GM18505 (cell line): ENCODE measurements at regions not wholly inside any gene's neighbourhood (a gene's known extent, or its start where the extent isn't known, plus 50 kb on each side); places are given as distances from the start of the nearest gene placed in this dataset.
A peak's percentile ranks its signal among the peaks of the same experiment; 100 is the strongest.

Experiments used
- ATAC-seq: cut with Tn5 transposase; IDR thresholded peaks from one replicate; pipeline ENCODE4 v1.9.1; 2021; ENCODE audit not compliant: unreplicated experiment
- POLR2A ChIP-seq: IDR thresholded peaks from 4 replicates; pipeline ENCODE4 v1.6.1; 2011; ENCODE audit warnings: borderline replicate concordance; ENCODE audit not compliant: insufficient read depth, insufficient read length; ENCODE audit errors: extremely low read depth

GRCh38 chr2:137842430-137842829, 121.8 kb upstream of the HNMT start:
- no peak for ATAC-seq
- TF ChIP-seq POLR2A = no peak

GRCh38 chr2:137842952-137843351, 121.3 kb upstream of the HNMT start:
- ATAC-seq = no peak
- TF ChIP-seq POLR2A = no peak

- TF ChIP-seq POLR2A = no peak
- no peak for ATAC-seq
Observed at GRCh38 chr2:137845422-137845821, 118.9 kb upstream of the HNMT start.

- TF ChIP-seq POLR2A = no peak
- ATAC-seq = no peak
Observed at GRCh38 chr2:137846993-137847392, 117.3 kb upstream of the HNMT start.

- ATAC-seq = no peak
- TF ChIP-seq POLR2A = no peak
Observed at GRCh38 chr2:137847443-137847842, 116.8 kb upstream of the HNMT start.

- no peak for TF ChIP-seq POLR2A
Observed at GRCh38 chr2:137857881-137858280, 106.4 kb upstream of the HNMT start.

GRCh38 chr2:137862651-137863050, 101.6 kb upstream of the HNMT start:
- no peak for TF ChIP-seq POLR2A
- ATAC-seq = no peak

More at GRCh38 chr2:137857881-137858280, 106.4 kb upstream of the HNMT start:
- ATAC-seq = no peak

GRCh38 chr2:137865954-137866540, 98.2 kb upstream of the HNMT start:
- TF ChIP-seq POLR2A = no peak
- peak; percentile 67 for ATAC-seq

GRCh38 chr2:137870682-137871081, 93.6 kb upstream of the HNMT start:
- ATAC-seq = peak; percentile 65

GRCh38 chr2:137872577-137872976, 91.7 kb upstream of the HNMT start:
- TF ChIP-seq POLR2A = no peak
- no peak for ATAC-seq

More at GRCh38 chr2:137870682-137871081, 93.6 kb upstream of the HNMT start:
- TF ChIP-seq POLR2A = no peak

- no peak for ATAC-seq
- no peak for TF ChIP-seq POLR2A
Observed at GRCh38 chr2:137873536-137874244, 90.6 kb upstream of the HNMT start.

GRCh38 chr2:137879121-137879520, 85.2 kb upstream of the HNMT start:
- TF ChIP-seq POLR2A = no peak
- ATAC-seq = no peak

GRCh38 chr2:137881711-137882110, 82.6 kb upstream of the HNMT start:
- ATAC-seq = no peak
- TF ChIP-seq POLR2A = no peak

GRCh38 chr2:137886083-137886831, 78.0 kb upstream of the HNMT start:
- no peak for TF ChIP-seq POLR2A
- no peak for ATAC-seq

- no peak for ATAC-seq
- TF ChIP-seq POLR2A = no peak
Observed at GRCh38 chr2:137888845-137889244, 75.4 kb upstream of the HNMT start.

- TF ChIP-seq POLR2A = no peak
- ATAC-seq = no peak
Observed at GRCh38 chr2:137892739-137893138, 71.5 kb upstream of the HNMT start.
